ENCODE measurements at regions not wholly inside any gene's neighbourhood (a gene's known extent, or its start where the extent isn't known, plus 50 kb on each side); places are given as distances from the start of the nearest gene placed in this dataset.

DNA sequence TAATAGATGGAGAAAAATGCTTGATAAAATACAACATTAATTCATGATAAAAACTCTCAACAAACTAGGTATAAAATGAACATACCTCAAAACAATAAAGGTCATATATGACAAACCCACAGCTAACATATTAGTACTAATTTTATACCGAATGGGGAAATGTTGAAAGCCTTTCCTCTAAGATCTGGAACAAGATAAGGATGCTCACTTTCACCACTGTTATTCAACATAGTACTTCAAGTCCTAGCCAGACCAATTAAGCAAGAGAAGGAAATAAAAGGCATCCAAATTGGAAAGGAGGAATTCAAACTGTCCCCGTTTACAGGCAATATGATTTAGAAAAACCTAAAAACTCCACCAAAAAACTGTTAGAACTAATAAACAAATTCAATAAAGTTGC, 61.5 kb upstream of the CTIF start:
- no peaks in the 10 kb centered on the region for H3K36me3 ChIP-seq (replicated peaks in 1 of 2; ENCODE audit: control insufficient read depth in 1 of 2, insufficient read depth in 2 of 2, low read length in 2 of 2)
- H4K20me1 ChIP-seq (ENCODE audit: insufficient read depth, low read length): no peaks in the 10 kb centered on the region
- in situ Hi-C loops (cut with HindIII; ENCODE audit: extremely low pct_ligation_motif_present, low pct_unique_long_range_greater_than_20kb): loop anchor here (10.0 kb wide), 2 partner anchors 97 to 157 kb away; no protein-coding TSS in a partner anchor
- WGBS (ENCODE audit: low lambda C conversion rate): 83% methylated on average over 2 of the region's 2 CpGs
- no peaks in the 10 kb centered on the region for H3K79me2 ChIP-seq (ENCODE audit: insufficient read depth, low read length)
- no TSS peak for BruUV-seq (replicated peaks)
- H3K9ac ChIP-seq (ENCODE audit: insufficient read depth, low read depth, low read length): no peak overlapping the region
- H3K4me2 ChIP-seq (ENCODE audit: low read depth, low read length): no peak overlapping the region
- no peaks in the 10 kb centered on the region for H3K9me3 ChIP-seq (ENCODE audit: low read length)
- TF ChIP-seq AKAP8 (CRISPR knock-in tag; IDR thresholded peaks at IDR 0.05) (no peak), PTBP1 (IDR thresholded peaks at IDR 0.05; ENCODE audit: low read depth, low read length, poor library complexity, severe bottlenecking) (no peak), ZBTB38 (CRISPR knock-in tag; IDR thresholded peaks at IDR 0.05) (no peak), HES4 (CRISPR knock-in tag; IDR thresholded peaks at IDR 0.05; ENCODE audit: borderline replicate concordance) (no peak), PHF20 (CRISPR knock-in tag; IDR thresholded peaks at IDR 0.05) (no peak), ZNF775 (CRISPR knock-in tag; IDR thresholded peaks at IDR 0.05; ENCODE audit: borderline replicate concordance) (no peak), ZNF44 (CRISPR knock-in tag; IDR thresholded peaks at IDR 0.05) (no peak), TBX3 (IDR thresholded peaks at IDR 0.05; ENCODE audit: borderline replicate concordance) (no peak)
- TF ChIP-seq, protein P1, sequence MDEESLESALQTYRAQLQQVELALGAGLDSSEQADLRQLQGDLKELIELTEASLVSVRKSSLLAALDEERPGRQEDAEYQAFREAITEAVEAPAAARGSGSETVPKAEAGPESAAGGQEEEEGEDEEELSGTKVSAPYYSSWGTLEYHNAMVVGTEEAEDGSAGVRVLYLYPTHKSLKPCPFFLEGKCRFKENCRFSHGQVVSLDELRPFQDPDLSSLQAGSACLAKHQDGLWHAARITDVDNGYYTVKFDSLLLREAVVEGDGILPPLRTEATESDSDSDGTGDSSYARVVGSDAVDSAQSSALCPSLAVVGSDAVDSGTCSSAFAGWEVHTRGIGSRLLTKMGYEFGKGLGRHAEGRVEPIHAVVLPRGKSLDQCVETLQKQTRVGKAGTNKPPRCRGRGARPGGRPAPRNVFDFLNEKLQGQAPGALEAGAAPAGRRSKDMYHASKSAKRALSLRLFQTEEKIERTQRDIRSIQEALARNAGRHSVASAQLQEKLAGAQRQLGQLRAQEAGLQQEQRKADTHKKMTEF (CRISPR knock-in tag; IDR thresholded peaks at IDR 0.05): no peak
- TF ChIP-seq, protein P2, sequence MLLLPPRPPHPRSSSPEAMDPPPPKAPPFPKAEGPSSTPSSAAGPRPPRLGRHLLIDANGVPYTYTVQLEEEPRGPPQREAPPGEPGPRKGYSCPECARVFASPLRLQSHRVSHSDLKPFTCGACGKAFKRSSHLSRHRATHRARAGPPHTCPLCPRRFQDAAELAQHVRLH (CRISPR knock-in tag; IDR thresholded peaks at IDR 0.05; ENCODE audit: borderline replicate concordance, low read depth): no peak
- TF ChIP-seq, protein P3, sequence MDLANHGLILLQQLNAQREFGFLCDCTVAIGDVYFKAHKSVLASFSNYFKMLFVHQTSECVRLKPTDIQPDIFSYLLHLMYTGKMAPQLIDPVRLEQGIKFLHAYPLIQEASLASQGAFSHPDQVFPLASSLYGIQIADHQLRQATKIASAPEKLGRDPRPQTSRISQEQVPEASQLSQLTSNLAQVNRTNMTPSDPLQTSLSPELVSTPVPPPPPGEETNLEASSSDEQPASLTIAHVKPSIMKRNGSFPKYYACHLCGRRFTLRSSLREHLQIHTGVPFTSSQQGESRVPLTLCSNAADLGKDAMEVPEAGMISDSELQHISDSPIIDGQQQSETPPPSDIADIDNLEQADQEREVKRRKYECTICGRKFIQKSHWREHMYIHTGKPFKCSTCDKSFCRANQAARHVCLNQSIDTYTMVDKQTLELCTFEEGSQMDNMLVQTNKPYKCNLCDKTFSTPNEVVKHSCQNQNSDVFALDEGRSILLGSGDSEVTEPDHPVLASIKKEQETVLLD (CRISPR knock-in tag; IDR thresholded peaks at IDR 0.05; ENCODE audit: low read depth): no peak
- TF ChIP-seq, protein P4, sequence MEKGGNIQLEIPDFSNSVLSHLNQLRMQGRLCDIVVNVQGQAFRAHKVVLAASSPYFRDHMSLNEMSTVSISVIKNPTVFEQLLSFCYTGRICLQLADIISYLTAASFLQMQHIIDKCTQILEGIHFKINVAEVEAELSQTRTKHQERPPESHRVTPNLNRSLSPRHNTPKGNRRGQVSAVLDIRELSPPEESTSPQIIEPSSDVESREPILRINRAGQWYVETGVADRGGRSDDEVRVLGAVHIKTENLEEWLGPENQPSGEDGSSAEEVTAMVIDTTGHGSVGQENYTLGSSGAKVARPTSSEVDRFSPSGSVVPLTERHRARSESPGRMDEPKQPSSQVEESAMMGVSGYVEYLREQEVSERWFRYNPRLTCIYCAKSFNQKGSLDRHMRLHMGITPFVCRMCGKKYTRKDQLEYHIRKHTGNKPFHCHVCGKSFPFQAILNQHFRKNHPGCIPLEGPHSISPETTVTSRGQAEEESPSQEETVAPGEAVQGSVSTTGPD (CRISPR knock-in tag; IDR thresholded peaks at IDR 0.05): no peak
- H3K4me3 ChIP-seq (replicated peaks in 1 of 3; ENCODE audit: insufficient read depth in 1 of 3, low read depth in 2 of 3, low read length in 3 of 3): no peak overlapping the region
- DNase-seq (ENCODE audit: low spot score): no peak
- intact Hi-C loops (cut with micrococcal nuclease; ENCODE audit: unreplicated experiment): no loop called here
- ATAC-seq: no peak
- no peak for FAIRE-seq
- H3K27me3 ChIP-seq (ENCODE audit: control insufficient read depth in 1 of 2, insufficient read depth in 2 of 2, low read length in 2 of 2): peaks cover 0 to 3% of the 10 kb centered on the region in 2 experiments; a peak in 1 of 5 replicates
- ChIA-PET CTCF (ENCODE audit: low intra/inter-chr PET ratio, low total read pairs) (interaction anchor here (1.2 to 3.1 kb wide), 3 partner anchors 31 to 187 kb away, joined by 3 to 21 read pairs (median 3); no protein-coding TSS in a partner anchor), POLR2A (no interaction called here)
- H3K4me1 ChIP-seq (ENCODE audit: insufficient read depth, low read length): peaks cover 16% of the 10 kb centered on the region
- no peak overlapping the region for H3K27ac ChIP-seq (ENCODE audit: extremely low read length, insufficient read depth, low read length)
- H2AFZ ChIP-seq (ENCODE audit: low read length): no peak overlapping the region

Measured in HepG2 (cell line).